Lung (tissue), 11 donors: ENCODE measurements at regions not wholly inside any gene's neighbourhood (a gene's known extent, or its start where the extent isn't known, plus 50 kb on each side); places are given as distances from the start of the nearest gene placed in this dataset.

Experiments used
- ATAC-seq: fragments of 200-7000 bp; cut with Tn5 transposase; one replicate; pipeline ENCODE4 v1.9.1; 2020; ENCODE audit warnings: moderate number of reproducible peaks; ENCODE audit not compliant: insufficient read depth, low FRiP score
- DNase-seq, 3 donors: peaks; one replicate each; pipeline ENCODE4 v3.0.0-alpha.2; 2013 to 2017
- H3K27ac ChIP-seq, 2 donors: one replicate each; pipeline ENCODE4 v1.5.1; 2013; ENCODE audit warnings: mild to moderate bottlenecking in 2 of 2, moderate library complexity in 2 of 2, control low read depth in 1 of 2, inconsistent platforms in 1 of 2, low read depth in 1 of 2, low read length in 1 of 2
- H3K27me3 ChIP-seq, 3 donors: one replicate each; pipeline ENCODE4 v1.5.1; 2013; ENCODE audit warnings: low read length in 2 of 3; ENCODE audit not compliant: control insufficient read depth in 3 of 3, insufficient read depth in 3 of 3
- H3K36me3 ChIP-seq, 4 donors: one replicate each; pipeline ENCODE4 v1.5.1; 2013; ENCODE audit warnings: low read length in 4 of 4, mild to moderate bottlenecking in 1 of 4, moderate library complexity in 1 of 4; ENCODE audit not compliant: control insufficient read depth in 4 of 4, insufficient read depth in 4 of 4
- H3K4me1 ChIP-seq, 5 donors: one replicate each; pipeline ENCODE4 v1.5.1; 2013; ENCODE audit warnings: low read length in 5 of 5, mild to moderate bottlenecking in 2 of 5, moderate library complexity in 1 of 5; ENCODE audit not compliant: control insufficient read depth in 5 of 5, insufficient read depth in 5 of 5
- H3K4me3 ChIP-seq: one replicate; pipeline ENCODE4 v1.5.1; 2013; ENCODE audit warnings: mild to moderate bottlenecking, control low read depth, moderate library complexity
- H3K9ac ChIP-seq, 2 donors: one replicate each; pipeline ENCODE4 v1.5.1; 2013; ENCODE audit warnings: low read length in 2 of 2, control low read depth in 1 of 2; ENCODE audit not compliant: insufficient read depth in 1 of 2
- H3K9me3 ChIP-seq, 4 donors: one replicate each; pipeline ENCODE4 v1.5.1; 2013; ENCODE audit warnings: low read length in 3 of 4, mild to moderate bottlenecking in 1 of 4, moderate library complexity in 1 of 4; ENCODE audit not compliant: control insufficient read depth in 4 of 4, insufficient read depth in 3 of 4
- CTCF ChIP-seq: IDR thresholded peaks from 2 replicates; pipeline ENCODE4 v1.5.1; 2012; ENCODE audit warnings: mild to moderate bottlenecking; ENCODE audit errors: control extremely low read depth, extremely low read depth
- WGBS, 2 donors: extraction: QIAGEN DNeasy Blood & Tissue Kit; methylation state at CpG; one replicate each; pipeline ENCODE4 v1.1.7; 2013; 5-methylcytosine and 5-hydroxymethylcytosine counted together
- donor health status: control.
- donor health status: control.
- donor health status: Bipolar disorder and iron deficiency.
- donor health status: healthy.
- donor health status: DM: yes; HTN: yes; CAD: no.

GRCh38 chr6:44529146-44529905 is 141.8 kb downstream of the CDC5L start:
- TF ChIP-seq CTCF, result no peak
- H3K27ac ChIP-seq, result no peak overlapping the region
- ATAC-seq, result no peak
- peak in 2 of 3 donors; percentile 25 to 34 for DNase-seq
- whole genome bisulfite sequencing, 2 donors, result 72 to 83% methylated on average over 11 of the region's 11 CpGs
- peaks cover 0 to 8% (median 0%) of the 10 kb centered on the region in 5 donors for H3K4me1 ChIP-seq
- no peaks in the 10 kb centered on the region for H3K36me3 ChIP-seq
- H3K9me3 ChIP-seq, result peaks cover 0 to 6% (median 0%) of the 10 kb centered on the region in 4 donors
- no peaks in the 10 kb centered on the region for H3K27me3 ChIP-seq
- H3K9ac ChIP-seq, result no peak overlapping the region
- H3K4me3 ChIP-seq, result no peak overlapping the region

GRCh38 chr6:44530209-44530909 is 142.9 kb downstream of the CDC5L start:
- no peak overlapping the region for H3K9ac ChIP-seq
- H3K4me3 ChIP-seq, result no peak overlapping the region
- peaks cover 0 to 8% (median 0%) of the 10 kb centered on the region in 5 donors for H3K4me1 ChIP-seq
- no peak for TF ChIP-seq CTCF
- ATAC-seq, result no peak
- no peaks in the 10 kb centered on the region for H3K27me3 ChIP-seq
- no peaks in the 10 kb centered on the region for H3K36me3 ChIP-seq
- WGBS, 2 donors, result 83 to 92% methylated on average over 8 of the region's 8 CpGs
- H3K27ac ChIP-seq, result no peak overlapping the region
- DNase-seq, result peak in 1 of 3 donors; percentile 35
- H3K9me3 ChIP-seq, result no peaks in the 10 kb centered on the region

GRCh38 chr6:44530910-44531234 is 143.4 kb downstream of the CDC5L start:
- ATAC-seq, result no peak
- Histone ChIP-seq H3K9me3 (no peaks in the 10 kb centered on the region), H3K36me3 (no peaks in the 10 kb centered on the region), H3K9ac (no peak overlapping the region), H3K4me3 (no peak overlapping the region), H3K27me3 (no peaks in the 10 kb centered on the region), H3K27ac (no peak overlapping the region), H3K4me1 (peaks cover 0 to 8% (median 0%) of the 10 kb centered on the region in 5 donors)
- no peak for TF ChIP-seq CTCF
- no peak for DNase-seq
- WGBS, 2 donors, result 93 to 97% methylated on average over 3 of the region's 3 CpGs
